Mammary epithelial cell (primary cell): ENCODE measurements at regions not wholly inside any gene's neighbourhood (a gene's known extent, or its start where the extent isn't known, plus 50 kb on each side); places are given as distances from the start of the nearest gene placed in this dataset.

Source experiments
- EZH2 ChIP-seq: IDR thresholded peaks from 2 replicates; pipeline ENCODE4 v1.6.1; 2012; ENCODE audit warnings: low read length, inconsistent platforms, borderline replicate concordance
- TF ChIP-seq, protein P1 (sequence below), 2 donors: IDR thresholded peaks in 1 of 2; conservative IDR thresholded peaks in 1 of 2; 2 replicates each; pipeline ENCODE4 v1.5.1; 2011 to 2012; ENCODE audit warnings: inconsistent platforms in 2 of 2, low read length in 2 of 2, mild to moderate bottlenecking in 2 of 2, control low read depth in 1 of 2, low read depth in 1 of 2; ENCODE audit not compliant: insufficient read depth in 1 of 2; ENCODE audit errors: extremely low read depth in 1 of 2

- TF ChIP-seq, protein P1, sequence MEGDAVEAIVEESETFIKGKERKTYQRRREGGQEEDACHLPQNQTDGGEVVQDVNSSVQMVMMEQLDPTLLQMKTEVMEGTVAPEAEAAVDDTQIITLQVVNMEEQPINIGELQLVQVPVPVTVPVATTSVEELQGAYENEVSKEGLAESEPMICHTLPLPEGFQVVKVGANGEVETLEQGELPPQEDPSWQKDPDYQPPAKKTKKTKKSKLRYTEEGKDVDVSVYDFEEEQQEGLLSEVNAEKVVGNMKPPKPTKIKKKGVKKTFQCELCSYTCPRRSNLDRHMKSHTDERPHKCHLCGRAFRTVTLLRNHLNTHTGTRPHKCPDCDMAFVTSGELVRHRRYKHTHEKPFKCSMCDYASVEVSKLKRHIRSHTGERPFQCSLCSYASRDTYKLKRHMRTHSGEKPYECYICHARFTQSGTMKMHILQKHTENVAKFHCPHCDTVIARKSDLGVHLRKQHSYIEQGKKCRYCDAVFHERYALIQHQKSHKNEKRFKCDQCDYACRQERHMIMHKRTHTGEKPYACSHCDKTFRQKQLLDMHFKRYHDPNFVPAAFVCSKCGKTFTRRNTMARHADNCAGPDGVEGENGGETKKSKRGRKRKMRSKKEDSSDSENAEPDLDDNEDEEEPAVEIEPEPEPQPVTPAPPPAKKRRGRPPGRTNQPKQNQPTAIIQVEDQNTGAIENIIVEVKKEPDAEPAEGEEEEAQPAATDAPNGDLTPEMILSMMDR (conservative IDR thresholded peaks at IDR 0.05 in 1 of 2, IDR thresholded peaks at IDR 0.05 in 1 of 2; ENCODE audit: extremely low read depth in 1 of 2, insufficient read depth in 1 of 2, low read depth in 1 of 2, low read length in 2 of 2), result no peak
- TF ChIP-seq EZH2, result no peak
These were observed 849.7 kb downstream of the BCL11A start for GRCh38 chr2:59703796-59704195.
